ENCODE measurements at regions not wholly inside any gene's neighbourhood (a gene's known extent, or its start where the extent isn't known, plus 50 kb on each side); places are given as distances from the start of the nearest gene placed in this dataset.

- TF ChIP-seq EZH2 (IDR thresholded peaks at IDR 0.05) (no peak), CTCF (IDR thresholded peaks at IDR 0.05) (no peak)
Observed at GRCh38 chr18:55076643-55077218, 117.5 kb upstream of the CCDC68 start.

All from neural progenitor cell (in vitro differentiated cells).